HEK293 (cell line): ENCODE measurements at regions not wholly inside any gene's neighbourhood (a gene's known extent, or its start where the extent isn't known, plus 50 kb on each side); places are given as distances from the start of the nearest gene placed in this dataset.

Source experiments
- CTCF ChIA-PET: fragments of 350-600 bp; formaldehyde crosslinking; extraction: SDS; loops from one replicate; lab custom pipeline; 2021; ENCODE audit warnings: antibody characterized with exemption; lab: Yijun Ruan, JAX
- POLR2A ChIA-PET: fragments of 300-600 bp; formaldehyde crosslinking; extraction: SDS; loops from one replicate; lab custom pipeline; 2020; ENCODE audit warnings: antibody characterized with exemption, inconsistent platforms; lab: Yijun Ruan, JAX
- H3K27ac ChIP-seq: fragments of 200-500 bp; sonication (Bioruptor generic); 2 replicates; pipeline ENCODE4 v1.5.1; 2014; ENCODE audit warnings: low read depth, low read length, control low read depth, inconsistent platforms; ENCODE audit errors: extremely low read depth
- H3K36me3 ChIP-seq, 2 experiments: fragments of 200-500 bp in 1 of 2; sonication (Bioruptor generic) in 1 of 2; 1 replicate in 1 of 2; 2 replicates in 1 of 2; pipeline ENCODE4 v1.5.1; 2014 to 2017; ENCODE audit warnings: inconsistent platforms in 2 of 2, low read length in 2 of 2; ENCODE audit not compliant: control insufficient read depth in 2 of 2, insufficient read depth in 1 of 2
- H3K4me1 ChIP-seq: fragments of 200-500 bp; sonication (Bioruptor generic); 2 replicates; pipeline ENCODE4 v1.5.1; 2014; ENCODE audit warnings: mild to moderate bottlenecking, low read length, inconsistent platforms; ENCODE audit not compliant: control insufficient read depth, insufficient read depth
- H3K4me3 ChIP-seq: 2 replicates; pipeline ENCODE4 v1.5.1; 2011; ENCODE audit warnings: low read depth, mild to moderate bottlenecking, control low read depth, low read length, moderate library complexity
- H3K9me3 ChIP-seq: fragments of 200-500 bp; sonication (Bioruptor generic); 2 replicates; pipeline ENCODE4 v1.5.1; 2014; ENCODE audit warnings: low read depth, low read length, inconsistent platforms; ENCODE audit not compliant: control insufficient read depth, insufficient read depth
- GLI4 ChIP-seq: fragments of 450-650 bp; formaldehyde crosslinking; IDR thresholded peaks from 2 replicates; pipeline ENCODE4 v1.5.1; 2016; ENCODE audit warnings: missing biosample characterization, missing genetic modification characterization
- GLIS2 ChIP-seq: fragments of 450-650 bp; formaldehyde crosslinking; IDR thresholded peaks from 2 replicates; pipeline ENCODE4 v1.5.1; 2016; ENCODE audit warnings: missing biosample characterization, missing genetic modification characterization
- TCF7L2 ChIP-seq: IDR thresholded peaks from 2 replicates; pipeline ENCODE4 v1.6.1; 2011; ENCODE audit warnings: low read depth, mild to moderate bottlenecking, inconsistent platforms, low read length, moderate library complexity, borderline replicate concordance
- ZBTB48 ChIP-seq: fragments of 450-650 bp; formaldehyde crosslinking; IDR thresholded peaks from 2 replicates; pipeline ENCODE4 v1.5.1; 2016; ENCODE audit warnings: missing biosample characterization, missing genetic modification characterization
- ZNF112 ChIP-seq: fragments of 450-650 bp; formaldehyde crosslinking; IDR thresholded peaks from 2 replicates; pipeline ENCODE4 v1.5.0; 2017; ENCODE audit warnings: missing biosample characterization, missing genetic modification characterization
- ZNF19 ChIP-seq: fragments of 450-650 bp; formaldehyde crosslinking; IDR thresholded peaks from 2 replicates; pipeline ENCODE4; 2016; ENCODE audit warnings: missing biosample characterization, missing genetic modification characterization, low read depth
- ZNF211 ChIP-seq: fragments of 450-650 bp; formaldehyde crosslinking; IDR thresholded peaks from 2 replicates; pipeline ENCODE4 v1.5.1; 2016; ENCODE audit warnings: low read depth, missing biosample characterization, missing genetic modification characterization
- ZNF266 ChIP-seq: fragments of 450-650 bp; formaldehyde crosslinking; IDR thresholded peaks from 2 replicates; pipeline ENCODE4 v1.5.1; 2016; ENCODE audit warnings: missing biosample characterization, missing genetic modification characterization, low read depth
- ZNF302 ChIP-seq: fragments of 450-650 bp; formaldehyde crosslinking; IDR thresholded peaks from 2 replicates; pipeline ENCODE4 v1.5.1; 2016; ENCODE audit warnings: missing biosample characterization, missing genetic modification characterization, low read depth
- ZNF341 ChIP-seq: fragments of 450-650 bp; formaldehyde crosslinking; IDR thresholded peaks from 2 replicates; pipeline ENCODE4; 2016; ENCODE audit warnings: low read depth, missing biosample characterization, missing genetic modification characterization
- ZNF394 ChIP-seq: fragments of 450-650 bp; formaldehyde crosslinking; IDR thresholded peaks from 2 replicates; pipeline ENCODE4 v1.5.1; 2016; ENCODE audit warnings: missing biosample characterization, missing genetic modification characterization, mild to moderate bottlenecking, moderate library complexity, borderline replicate concordance
- ZNF423 ChIP-seq: fragments of 450-650 bp; formaldehyde crosslinking; IDR thresholded peaks from 2 replicates; pipeline ENCODE4 v1.5.1; 2016; ENCODE audit warnings: missing biosample characterization, missing genetic modification characterization
- ZNF747 ChIP-seq: fragments of 450-650 bp; formaldehyde crosslinking; IDR thresholded peaks from 2 replicates; pipeline ENCODE4 v1.5.1; 2016; ENCODE audit warnings: missing biosample characterization, missing genetic modification characterization
- TF ChIP-seq, protein P1 (sequence below): fragments of 450-650 bp; formaldehyde crosslinking; IDR thresholded peaks from 2 replicates; pipeline ENCODE4 v1.5.1; 2016; ENCODE audit warnings: missing biosample characterization, missing genetic modification characterization, low read depth
- TF ChIP-seq, protein P2 (sequence below): fragments of 450-650 bp; formaldehyde crosslinking; IDR thresholded peaks from 2 replicates; pipeline ENCODE4 v1.5.1; 2017; ENCODE audit warnings: missing biosample characterization, missing genetic modification characterization

DNA sequence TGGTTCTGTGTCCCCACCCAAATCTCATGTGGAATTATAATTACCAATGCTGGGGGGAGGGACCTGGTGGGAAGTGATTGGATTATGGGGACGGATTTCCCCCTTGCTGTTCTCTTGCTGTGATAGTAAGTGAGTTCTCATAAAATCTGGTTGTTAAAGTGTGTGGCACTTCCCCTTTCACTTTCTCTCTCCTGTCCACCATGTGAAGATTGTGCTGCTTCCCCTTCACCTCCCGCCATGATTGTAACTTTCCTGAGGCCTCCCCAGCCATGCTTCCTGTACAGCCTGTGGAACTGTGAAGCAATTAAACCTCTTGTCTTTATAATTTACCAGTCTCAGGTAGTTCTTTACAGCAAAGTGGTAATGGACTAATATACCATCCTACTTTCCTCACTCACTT lies 289.6 kb downstream of the EFHB start:
- POLR2A ChIA-PET: no interaction called here
- H3K4me3 ChIP-seq: no peak overlapping the region
- TF ChIP-seq ZNF394 (tag by site-specific recombination) (no peak), ZNF211 (tag by site-specific recombination) (no peak)
- no peak overlapping the region for H3K27ac ChIP-seq
- no peaks in the 10 kb centered on the region for H3K9me3 ChIP-seq
- CTCF ChIA-PET: no interaction called here
- H3K36me3 ChIP-seq: no peaks in the 10 kb centered on the region
- H3K4me1 ChIP-seq: no peaks in the 10 kb centered on the region

DNA sequence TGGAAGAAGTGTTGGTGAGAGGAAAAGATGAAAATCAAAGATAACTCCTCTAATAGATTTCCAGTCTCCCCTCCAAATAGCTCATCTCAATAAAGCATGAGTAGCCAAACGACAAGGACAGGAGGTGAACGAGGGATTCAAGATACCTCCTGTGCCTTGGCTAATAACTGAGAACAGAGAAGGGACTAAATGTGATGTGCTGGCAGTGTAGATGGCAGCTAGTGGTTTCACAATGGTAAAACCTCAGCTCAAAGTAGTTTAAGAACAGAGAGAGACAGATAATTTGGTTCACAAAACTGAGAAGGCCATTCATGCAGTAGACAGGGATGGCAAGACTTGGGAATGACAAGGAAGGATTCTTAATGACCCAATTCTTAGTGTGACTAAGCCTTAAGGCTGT lies 292.6 kb downstream of the EFHB start:
- Histone ChIP-seq H3K4me1 (no peaks in the 10 kb centered on the region), H3K27ac (no peak overlapping the region), H3K4me3 (no peak overlapping the region), H3K36me3 (no peaks in the 10 kb centered on the region), H3K9me3 (no peaks in the 10 kb centered on the region)
- TF ChIP-seq ZNF112 (tag by site-specific recombination) (no peak), ZNF423 (tag by site-specific recombination) (no peak), ZNF266 (tag by site-specific recombination) (no peak), TCF7L2 (no peak)
- TF ChIP-seq, protein P1, sequence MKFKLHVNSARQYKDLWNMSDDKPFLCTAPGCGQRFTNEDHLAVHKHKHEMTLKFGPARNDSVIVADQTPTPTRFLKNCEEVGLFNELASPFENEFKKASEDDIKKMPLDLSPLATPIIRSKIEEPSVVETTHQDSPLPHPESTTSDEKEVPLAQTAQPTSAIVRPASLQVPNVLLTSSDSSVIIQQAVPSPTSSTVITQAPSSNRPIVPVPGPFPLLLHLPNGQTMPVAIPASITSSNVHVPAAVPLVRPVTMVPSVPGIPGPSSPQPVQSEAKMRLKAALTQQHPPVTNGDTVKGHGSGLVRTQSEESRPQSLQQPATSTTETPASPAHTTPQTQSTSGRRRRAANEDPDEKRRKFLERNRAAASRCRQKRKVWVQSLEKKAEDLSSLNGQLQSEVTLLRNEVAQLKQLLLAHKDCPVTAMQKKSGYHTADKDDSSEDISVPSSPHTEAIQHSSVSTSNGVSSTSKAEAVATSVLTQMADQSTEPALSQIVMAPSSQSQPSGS (tag by site-specific recombination): no peak
- ChIA-PET POLR2A (no interaction called here), CTCF (no interaction called here)

DNA sequence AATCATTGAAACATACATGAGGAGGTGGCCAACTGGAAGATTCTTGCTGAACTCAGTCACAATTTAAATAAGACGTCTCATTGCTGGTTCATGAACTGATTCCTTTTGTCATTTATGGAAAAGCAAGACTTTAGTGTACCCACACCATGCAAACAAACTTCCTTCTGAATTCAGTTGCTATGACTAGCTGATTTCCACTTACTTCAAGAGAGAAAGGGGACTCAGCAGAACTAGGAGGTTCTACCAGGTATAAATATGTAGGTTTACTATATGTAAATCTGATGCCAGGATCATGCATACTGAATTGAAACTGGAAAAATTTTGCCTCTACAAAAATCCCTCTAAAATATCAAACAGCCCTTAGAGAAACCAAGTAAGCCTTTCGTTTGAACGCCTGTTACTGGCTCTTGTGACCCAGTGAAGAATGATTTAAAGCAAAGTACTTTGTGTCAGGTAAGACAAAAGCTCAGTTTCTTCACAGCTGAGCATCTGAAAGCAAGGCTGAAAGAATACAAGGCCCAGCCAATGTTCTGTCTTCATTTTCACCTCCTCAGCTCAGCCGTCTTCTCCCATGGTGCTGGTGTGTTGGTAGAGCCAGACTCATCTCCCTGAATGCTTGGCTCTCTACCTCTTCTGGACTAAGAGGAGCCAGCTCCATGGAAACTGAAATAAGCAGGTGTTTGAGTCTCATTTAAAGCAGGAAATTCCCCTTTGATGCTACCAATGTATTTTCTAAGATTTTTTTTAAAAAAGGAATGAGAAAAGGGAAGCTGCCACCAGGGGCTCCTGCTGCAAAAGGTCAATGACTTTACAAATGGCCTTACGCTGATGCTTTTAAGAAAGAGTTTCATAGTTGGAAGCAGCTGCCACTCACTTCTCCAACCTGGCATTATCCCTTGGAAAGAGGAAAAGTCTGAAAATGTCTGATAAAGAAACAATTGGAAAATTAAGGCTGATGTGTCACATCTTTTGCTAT lies 301.6 kb downstream of the EFHB start:
- CTCF ChIA-PET: no interaction called here
- TF ChIP-seq GLIS2 (tag by site-specific recombination) (no peak), ZBTB48 (tag by site-specific recombination) (no peak), ZNF747 (tag by site-specific recombination) (no peak)
- TF ChIP-seq, all 188 proteins: peak for 0

DNA sequence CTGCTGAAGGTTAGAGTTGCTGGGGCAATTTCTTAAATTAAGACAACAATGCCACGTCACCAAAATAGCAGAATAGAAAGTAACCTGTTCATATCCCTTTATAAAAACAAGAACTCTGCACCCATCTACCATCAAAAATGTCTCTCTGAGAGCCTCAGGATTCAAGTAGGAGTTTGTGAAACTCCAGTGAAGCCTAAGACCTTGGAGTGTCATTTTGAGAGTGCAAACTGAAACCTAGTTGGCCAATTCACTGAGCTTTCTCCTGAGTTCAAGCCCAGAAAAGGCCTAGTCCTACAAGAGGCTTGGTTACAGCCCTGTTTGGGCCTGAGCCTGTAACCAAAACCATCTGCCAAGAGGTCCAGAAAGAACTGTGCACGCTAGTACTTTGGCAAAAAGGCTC lies 335.1 kb downstream of the EFHB start:
- no peaks in the 10 kb centered on the region for H3K36me3 ChIP-seq
- POLR2A ChIA-PET: no interaction called here
- H3K27ac ChIP-seq: no peak overlapping the region
- TF ChIP-seq GLI4 (no peak), ZNF302 (tag by site-specific recombination) (no peak), ZNF341 (tag by site-specific recombination) (no peak), ZNF19 (no peak), ZNF423 (tag by site-specific recombination) (no peak), GLIS2 (tag by site-specific recombination) (no peak)
- TF ChIP-seq, protein P2, sequence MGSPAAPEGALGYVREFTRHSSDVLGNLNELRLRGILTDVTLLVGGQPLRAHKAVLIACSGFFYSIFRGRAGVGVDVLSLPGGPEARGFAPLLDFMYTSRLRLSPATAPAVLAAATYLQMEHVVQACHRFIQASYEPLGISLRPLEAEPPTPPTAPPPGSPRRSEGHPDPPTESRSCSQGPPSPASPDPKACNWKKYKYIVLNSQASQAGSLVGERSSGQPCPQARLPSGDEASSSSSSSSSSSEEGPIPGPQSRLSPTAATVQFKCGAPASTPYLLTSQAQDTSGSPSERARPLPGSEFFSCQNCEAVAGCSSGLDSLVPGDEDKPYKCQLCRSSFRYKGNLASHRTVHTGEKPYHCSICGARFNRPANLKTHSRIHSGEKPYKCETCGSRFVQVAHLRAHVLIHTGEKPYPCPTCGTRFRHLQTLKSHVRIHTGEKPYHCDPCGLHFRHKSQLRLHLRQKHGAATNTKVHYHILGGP (tag by site-specific recombination): no peak
- H3K4me1 ChIP-seq: no peaks in the 10 kb centered on the region
- CTCF ChIA-PET: no interaction called here
- no peaks in the 10 kb centered on the region for H3K9me3 ChIP-seq
- no peak overlapping the region for H3K4me3 ChIP-seq

More for the DNA sequence above, 301.6 kb downstream of the EFHB start:
- H3K27ac ChIP-seq: no peak overlapping the region
- H3K9me3 ChIP-seq: no peaks in the 10 kb centered on the region
- POLR2A ChIA-PET: no interaction called here
- H3K36me3 ChIP-seq: no peaks in the 10 kb centered on the region
- H3K4me3 ChIP-seq: no peak overlapping the region
- H3K4me1 ChIP-seq: no peaks in the 10 kb centered on the region
